ENCODE measurements at regions not wholly inside any gene's neighbourhood (a gene's known extent, or its start where the extent isn't known, plus 50 kb on each side); places are given as distances from the start of the nearest gene placed in this dataset.

- ChIA-PET CTCF (ENCODE audit: low intra/inter-chr PET ratio, low total read pairs) (interaction anchor here (0.7 to 1.5 kb wide), 2 partner anchors 226 to 362 kb away, joined by 3 to 4 read pairs; no protein-coding TSS in a partner anchor), POLR2A (no interaction called here)
- no peak overlapping the region for H3K27ac ChIP-seq (ENCODE audit: extremely low read length, insufficient read depth, low read length)
- no TSS peak for BruUV-seq (replicated peaks)
- H3K27me3 ChIP-seq (ENCODE audit: control insufficient read depth in 1 of 2, insufficient read depth in 2 of 2, low read length in 2 of 2) = peaks cover 0 to 11% of the 10 kb centered on the region in 2 experiments; a peak in 2 of 5 replicates
- H4K20me1 ChIP-seq (ENCODE audit: insufficient read depth, low read length) = no peaks in the 10 kb centered on the region
- no peak overlapping the region for H2AFZ ChIP-seq (ENCODE audit: low read length)
- peaks cover 49% of the 10 kb centered on the region for H3K4me1 ChIP-seq (ENCODE audit: insufficient read depth, low read length)
- H3K4me3 ChIP-seq (replicated peaks in 1 of 3; ENCODE audit: insufficient read depth in 1 of 3, low read depth in 2 of 3, low read length in 3 of 3) = no peak overlapping the region
- no peaks in the 10 kb centered on the region for H3K9me3 ChIP-seq (ENCODE audit: low read length)
- no peak overlapping the region for H3K9ac ChIP-seq (ENCODE audit: insufficient read depth, low read depth, low read length)
- in situ Hi-C loops (cut with HindIII; ENCODE audit: extremely low pct_ligation_motif_present, low pct_unique_long_range_greater_than_20kb) (loop anchor here (10.0 kb wide), 1 partner anchor 362 kb away; no protein-coding TSS in a partner anchor), intact Hi-C loops (cut with micrococcal nuclease; ENCODE audit: unreplicated experiment) (loop anchor here (2.0 to 10.0 kb wide), 3 partner anchors 362 to 668 kb away; no protein-coding TSS in a partner anchor)
- FAIRE-seq = no peak
- peak; percentile 68 for ATAC-seq
- no peak for TF ChIP-seq CBX1 (IDR thresholded peaks at IDR 0.05; ENCODE audit: low read depth)
- no peak for TF ChIP-seq ZNF619 (CRISPR knock-in tag; IDR thresholded peaks at IDR 0.05)
- no peak for TF ChIP-seq POLR2G (IDR thresholded peaks at IDR 0.05; ENCODE audit: low read depth, low read length)
- peak; percentile 78 for TF ChIP-seq CTCF (CRISPR knock-in tag; IDR thresholded peaks at IDR 0.05)
- TF ChIP-seq ELK4 (CRISPR knock-in tag; IDR thresholded peaks at IDR 0.05; ENCODE audit: borderline replicate concordance) = no peak
- TF ChIP-seq NFKB2 (CRISPR knock-in tag; IDR thresholded peaks at IDR 0.05; ENCODE audit: borderline replicate concordance) = no peak
- TF ChIP-seq MAFK (conservative IDR thresholded peaks at IDR 0.05 in 1 of 2, IDR thresholded peaks at IDR 0.05 in 1 of 2; ENCODE audit: low read length in 2 of 2) = peak; percentile 44 to 71
- TF ChIP-seq STAG1 (CRISPR knock-in tag; IDR thresholded peaks at IDR 0.05) = peak; percentile 91
- peak; percentile 72 for TF ChIP-seq RAD21 (CRISPR knock-in tag; IDR thresholded peaks at IDR 0.05)
- TF ChIP-seq ZNF839 (CRISPR knock-in tag; IDR thresholded peaks at IDR 0.05; ENCODE audit: borderline replicate concordance) = no peak
- peak; percentile 78 for TF ChIP-seq SMC3 (IDR thresholded peaks at IDR 0.05; ENCODE audit: low read length)
- no peak for TF ChIP-seq IKZF4 (CRISPR knock-in tag; IDR thresholded peaks at IDR 0.05; ENCODE audit: borderline replicate concordance, low read depth, not compliant biosample characterization)
- TF ChIP-seq MAFF (IDR thresholded peaks at IDR 0.05; ENCODE audit: low read depth, low read length) = peak; percentile 54; the same call in 1 of the 2 replicates
- TF ChIP-seq FOXJ3 (CRISPR knock-in tag; IDR thresholded peaks at IDR 0.05; ENCODE audit: borderline replicate concordance) = no peak
- no peak for TF ChIP-seq THAP7 (CRISPR knock-in tag; IDR thresholded peaks at IDR 0.05)
- H3K4me2 ChIP-seq (ENCODE audit: low read depth, low read length) = peak overlapping the region; percentile 5; the same call in 1 of the 2 replicates
- peak; percentile 37 for DNase-seq (ENCODE audit: low spot score)
- H3K79me2 ChIP-seq (ENCODE audit: insufficient read depth, low read length) = no peaks in the 10 kb centered on the region
- H3K36me3 ChIP-seq (replicated peaks in 1 of 2; ENCODE audit: control insufficient read depth in 1 of 2, insufficient read depth in 2 of 2, low read length in 2 of 2) = no peaks in the 10 kb centered on the region
- 26% methylated on average over 12 of the region's 12 CpGs for WGBS (ENCODE audit: low lambda C conversion rate)
Observed at GRCh38 chr5:154642499-154643245, 112.5 kb upstream of the LARP1 start.
